RWPE2 (cell line): ENCODE measurements at regions not wholly inside any gene's neighbourhood (a gene's known extent, or its start where the extent isn't known, plus 50 kb on each side); places are given as distances from the start of the nearest gene placed in this dataset.

ENCODE experiments used
- ATAC-seq: fragments of 200-7000 bp; cut with Tn5 transposase; 3 replicates; pipeline ENCODE4 v1.9.1; 2021; ENCODE audit warnings: low read depth
- DNase-seq: peaks from one replicate; pipeline ENCODE4 v3.0.0-alpha.2; 2020; ENCODE audit warnings: low spot score
- H3K27ac ChIP-seq: fragments of 450-650 bp; 2 replicates; pipeline ENCODE4 v1.5.1; 2017; ENCODE audit warnings: mild to moderate bottlenecking; ENCODE audit not compliant: poor library complexity, severe bottlenecking
- H3K27me3 ChIP-seq: fragments of 250-450 bp; sonication (Bioruptor Pico); 2 replicates; pipeline ENCODE4 v1.5.1; 2021; ENCODE audit warnings: mild to moderate bottlenecking, moderate library complexity; ENCODE audit not compliant: insufficient read depth, poor library complexity, severe bottlenecking
- H3K36me3 ChIP-seq: fragments of 250-450 bp; sonication (Bioruptor Pico); 2 replicates; pipeline ENCODE4 v1.5.1; 2020; ENCODE audit warnings: low read depth, mild to moderate bottlenecking, moderate library complexity
- H3K4me1 ChIP-seq: fragments of 250-450 bp; sonication (Bioruptor Pico); 2 replicates; pipeline ENCODE4 v1.5.1; 2021; ENCODE audit warnings: mild to moderate bottlenecking, moderate library complexity; ENCODE audit not compliant: insufficient read depth, poor library complexity, severe bottlenecking
- H3K4me3 ChIP-seq: fragments of 250-450 bp; sonication (Bioruptor Pico); 2 replicates; pipeline ENCODE4 v1.5.1; 2021; ENCODE audit warnings: mild to moderate bottlenecking, moderate library complexity; ENCODE audit not compliant: severe bottlenecking
- H3K9me3 ChIP-seq: fragments of 250-450 bp; sonication (Bioruptor Pico); 2 replicates; pipeline ENCODE4 v1.5.1; 2021; ENCODE audit warnings: mild to moderate bottlenecking, moderate library complexity; ENCODE audit not compliant: severe bottlenecking
- CTCF ChIP-seq: fragments of 450-650 bp; IDR thresholded peaks from one replicate; pipeline ENCODE4 v1.5.1; 2017; ENCODE audit warnings: mild to moderate bottlenecking, moderate library complexity; ENCODE audit not compliant: poor library complexity, severe bottlenecking

GRCh38 chr2:59084326-59084725, 843.2 kb upstream of the FANCL start:
- no peaks in the 10 kb centered on the region for H3K4me1 ChIP-seq
- no peak for ATAC-seq
- no peak overlapping the region for H3K27ac ChIP-seq
- TF ChIP-seq CTCF = no peak
- H3K9me3 ChIP-seq = no peaks in the 10 kb centered on the region
- H3K4me3 ChIP-seq = no peak overlapping the region
- no peaks in the 10 kb centered on the region for H3K27me3 ChIP-seq
- no peak for DNase-seq
- no peaks in the 10 kb centered on the region for H3K36me3 ChIP-seq

- Histone ChIP-seq H3K9me3 (no peaks in the 10 kb centered on the region), H3K36me3 (no peaks in the 10 kb centered on the region), H3K4me3 (no peak overlapping the region), H3K4me1 (no peaks in the 10 kb centered on the region), H3K27me3 (no peaks in the 10 kb centered on the region), H3K27ac (no peak overlapping the region)
- TF ChIP-seq CTCF = no peak
- no peak for ATAC-seq
- no peak for DNase-seq
Observed at GRCh38 chr2:59083075-59083828, 842.1 kb upstream of the FANCL start.

GRCh38 chr2:59082657-59083056, 841.5 kb upstream of the FANCL start:
- TF ChIP-seq CTCF = no peak
- H3K4me3 ChIP-seq = no peak overlapping the region
- no peak overlapping the region for H3K27ac ChIP-seq
- ATAC-seq (no peak), DNase-seq (no peak)
- no peaks in the 10 kb centered on the region for H3K9me3 ChIP-seq
- no peaks in the 10 kb centered on the region for H3K36me3 ChIP-seq
- H3K4me1 ChIP-seq = no peaks in the 10 kb centered on the region
- no peaks in the 10 kb centered on the region for H3K27me3 ChIP-seq

- no peaks in the 10 kb centered on the region for H3K36me3 ChIP-seq
- H3K4me1 ChIP-seq = no peaks in the 10 kb centered on the region
- no peak for DNase-seq
- no peak overlapping the region for H3K27ac ChIP-seq
- H3K9me3 ChIP-seq = no peaks in the 10 kb centered on the region
- H3K4me3 ChIP-seq = no peak overlapping the region
- no peak for TF ChIP-seq CTCF
- H3K27me3 ChIP-seq = no peaks in the 10 kb centered on the region
- no peak for ATAC-seq
Observed at GRCh38 chr2:59080451-59081181, 839.5 kb upstream of the FANCL start.

GRCh38 chr2:59077981-59078531, 836.9 kb upstream of the FANCL start:
- TF ChIP-seq CTCF = no peak
- Histone ChIP-seq H3K4me1 (no peaks in the 10 kb centered on the region), H3K36me3 (no peaks in the 10 kb centered on the region), H3K9me3 (no peaks in the 10 kb centered on the region), H3K27me3 (no peaks in the 10 kb centered on the region), H3K27ac (no peak overlapping the region), H3K4me3 (no peak overlapping the region)
- ATAC-seq = no peak
- no peak for DNase-seq
